IMR-90 (cell line): ENCODE measurements at regions not wholly inside any gene's neighbourhood (a gene's known extent, or its start where the extent isn't known, plus 50 kb on each side); places are given as distances from the start of the nearest gene placed in this dataset.
A peak's percentile ranks its signal among the peaks of the same experiment; 100 is the strongest.

Source experiments
- ATAC-seq: fragments of 200-7000 bp; cut with Tn5 transposase; 2 replicates; pipeline ENCODE4 v1.9.1; 2020; ENCODE audit warnings: low read depth, mild to moderate bottlenecking, moderate library complexity
- BruUV-seq: library from RNA; stranded (reverse); fragments of 400-500 nt; replicated peaks from 2 replicates; lab custom pipeline; 2021; lab: Mats Ljungman, UMichigan
- CTCF ChIA-PET: fragments of 300-600 bp; formaldehyde crosslinking; extraction: SDS; loops from one replicate; lab custom pipeline; 2021; ENCODE audit warnings: antibody characterized with exemption; lab: Yijun Ruan, JAX
- POLR2A ChIA-PET: fragments of 300-600 bp; sonication (Branson Sonifier 250); formaldehyde crosslinking; loops from one replicate; lab custom pipeline; 2022; ENCODE audit warnings: antibody characterized with exemption; ENCODE audit not compliant: unreplicated experiment; lab: Charles Lee
- DNase-seq: peaks from one replicate; pipeline ENCODE4 v3.0.0; 2013
- H2AFZ ChIP-seq: replicated peaks from 2 replicates; pipeline ENCODE3; 2013; ENCODE audit warnings: low read length, mild to moderate bottlenecking; ENCODE audit not compliant: poor library complexity
- H2AK5ac ChIP-seq: 2 replicates; pipeline ENCODE4 v1.6.1; 2013; ENCODE audit warnings: low read depth, low read length, inconsistent platforms
- H2AK9ac ChIP-seq: replicated peaks from 2 replicates; pipeline ENCODE3; 2013; ENCODE audit warnings: mild to moderate bottlenecking, low read depth, low read length, moderate library complexity; ENCODE audit not compliant: poor library complexity
- H2BK120ac ChIP-seq: 2 replicates; pipeline ENCODE4 v1.6.1; 2013; ENCODE audit warnings: low read depth, low read length, inconsistent platforms
- H2BK15ac ChIP-seq: 3 replicates; pipeline ENCODE4 v1.6.1; 2013; ENCODE audit warnings: low read depth, low read length, inconsistent platforms
- H2BK20ac ChIP-seq: 2 replicates; pipeline ENCODE4 v1.6.1; 2013; ENCODE audit warnings: low read depth, mild to moderate bottlenecking, inconsistent platforms, low read length, moderate library complexity
- H2BK5ac ChIP-seq: 2 replicates; pipeline ENCODE4 v1.6.1; 2013; ENCODE audit warnings: mild to moderate bottlenecking, low read depth, low read length, inconsistent platforms; ENCODE audit not compliant: poor library complexity, severe bottlenecking
- H3K14ac ChIP-seq: replicated peaks from 2 replicates; pipeline ENCODE4 v1.6.1; 2013; ENCODE audit warnings: low read depth, low read length, inconsistent platforms
- H3K18ac ChIP-seq: 2 replicates; pipeline ENCODE4 v1.6.1; 2013; ENCODE audit warnings: low read depth, low read length, control low read depth
- H3K23ac ChIP-seq: 2 replicates; pipeline ENCODE4 v1.6.1; 2013; ENCODE audit warnings: low read depth, low read length, inconsistent platforms
- H3K27ac ChIP-seq: 2 replicates; pipeline ENCODE4 v1.5.1; 2013; ENCODE audit warnings: mild to moderate bottlenecking, control low read depth, low read length; ENCODE audit not compliant: insufficient read depth
- H3K27me3 ChIP-seq: 2 replicates; pipeline ENCODE4 v1.6.1; 2013; ENCODE audit warnings: low read length; ENCODE audit not compliant: control insufficient read depth, insufficient read depth
- H3K36me3 ChIP-seq: 2 replicates; pipeline ENCODE4 v1.6.1; 2013; ENCODE audit warnings: low read length, mixed read lengths; ENCODE audit not compliant: control insufficient read depth, insufficient read depth
- H3K4ac ChIP-seq: 2 replicates; pipeline ENCODE4 v1.6.1; 2013; ENCODE audit warnings: low read depth, low read length, inconsistent platforms
- H3K4me1 ChIP-seq: 2 replicates; pipeline ENCODE4 v1.6.1; 2013; ENCODE audit warnings: low read length, mixed read lengths; ENCODE audit not compliant: control insufficient read depth, insufficient read depth
- H3K4me2 ChIP-seq: 2 replicates; pipeline ENCODE4 v1.6.1; 2013; ENCODE audit warnings: low read depth, mild to moderate bottlenecking, control low read depth, low read length, moderate library complexity
- H3K4me3 ChIP-seq: 2 replicates; pipeline ENCODE4 v1.5.1; 2013; ENCODE audit warnings: low read depth, mild to moderate bottlenecking, control low read depth, low read length, moderate library complexity; ENCODE audit not compliant: insufficient read depth
- H3K56ac ChIP-seq: 2 replicates; pipeline ENCODE4 v1.6.1; 2013; ENCODE audit warnings: low read length, inconsistent platforms; ENCODE audit not compliant: insufficient read depth; ENCODE audit errors: extremely low read depth
- H3K79me1 ChIP-seq, 2 experiments: 2 replicates each; pipeline ENCODE4 v1.6.1; 2013; ENCODE audit warnings: low read length in 2 of 2, inconsistent platforms in 1 of 2, low read depth in 1 of 2
- H3K9ac ChIP-seq: 2 replicates; pipeline ENCODE4 v1.6.1; 2013; ENCODE audit warnings: low read depth, low read length, control low read depth
- H3K9me1 ChIP-seq: 2 replicates; pipeline ENCODE4 v1.6.1; 2013; ENCODE audit warnings: low read length, inconsistent platforms; ENCODE audit not compliant: insufficient read depth
- H3K9me3 ChIP-seq: 2 replicates; pipeline ENCODE4 v1.6.1; 2013; ENCODE audit warnings: low read length; ENCODE audit not compliant: control insufficient read depth, insufficient read depth
- H4K20me1 ChIP-seq: 2 replicates; pipeline ENCODE4 v1.6.1; 2013; ENCODE audit warnings: low read length, inconsistent platforms; ENCODE audit not compliant: insufficient read depth
- H4K5ac ChIP-seq: 2 replicates; pipeline ENCODE4 v1.6.1; 2013; ENCODE audit warnings: mild to moderate bottlenecking, low read depth, low read length, control low read depth
- H4K8ac ChIP-seq, 2 experiments: 2 replicates each; pipeline ENCODE4 v1.6.1; 2013; ENCODE audit warnings: low read depth in 2 of 2, low read length in 2 of 2, control low read depth in 1 of 2, inconsistent platforms in 1 of 2
- H4K91ac ChIP-seq: 2 replicates; pipeline ENCODE4 v1.6.1; 2013; ENCODE audit warnings: low read depth, low read length, inconsistent platforms; ENCODE audit not compliant: insufficient read depth
- FOS ChIP-seq: fragments of 150-350 bp; IDR thresholded peaks from 2 replicates; pipeline ENCODE4 v1.6.1; 2016; ENCODE audit warnings: low read depth, low read length
- WGBS, 2 experiments: methylation state at CpG; one replicate each; pipeline versions ENCODE4 v1.1.5 to v1.1.7; 2013; ENCODE audit warnings: missing lambda C conversion rate in 2 of 2; ENCODE audit not compliant: insufficient read length in 1 of 2; ENCODE audit errors: extremely low coverage in 2 of 2; 5-methylcytosine and 5-hydroxymethylcytosine counted together
- dilution Hi-C: fragments of 300-500 bp; cut with HindIII; formaldehyde crosslinking; loops from one replicate; pipeline ENCODE4 v1.14.3; 2018; ENCODE audit warnings: low sequenced_read_pairs; ENCODE audit not compliant: unreplicated experiment
- in situ Hi-C: fragments of 300-500 bp; cut with MboI; formaldehyde crosslinking; loops from 3 replicates; pipeline ENCODE4 v1.14.3; 2019; ENCODE audit warnings: low sequenced_read_pairs, inconsistent platforms, mixed read lengths
- intact Hi-C: fragments of 100-400 bp; cut with micrococcal nuclease; formaldehyde crosslinking; loops from 2 replicates; pipeline ENCODE4 v1.10.0; 2022
- TF ChIP-seq, protein P1 (sequence below): fragments of 150-350 bp; IDR thresholded peaks from 2 replicates; pipeline ENCODE4 v1.6.1; 2016; ENCODE audit warnings: low read depth, mild to moderate bottlenecking, low read length, moderate library complexity, borderline replicate concordance

DNA sequence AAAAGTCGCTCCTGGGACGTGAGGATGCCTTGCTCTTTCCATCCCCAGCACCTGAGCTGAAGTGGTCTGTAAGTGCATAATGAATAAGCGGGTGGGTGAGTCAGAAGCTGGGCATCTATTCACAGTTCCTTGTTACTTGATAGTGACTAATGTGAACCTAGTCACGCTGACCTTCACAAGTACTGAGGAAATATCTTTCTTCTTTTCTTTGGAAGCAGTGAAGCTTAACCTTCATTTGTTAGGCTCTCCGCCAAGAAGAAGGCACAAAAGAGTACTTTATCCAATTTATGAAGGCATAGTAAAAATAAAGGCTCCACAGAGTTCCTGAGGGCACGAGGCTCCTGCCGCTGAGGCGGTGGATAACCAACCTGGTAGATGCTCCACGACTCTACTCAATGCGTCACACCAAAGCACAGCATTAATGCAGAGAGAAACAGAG is 475.7 kb upstream of the SLIT2 start:
- WGBS, 2 experiments = no CpG with 5 or more reads among the region's 10 CpGs
- Histone ChIP-seq H2AK9ac (no peak overlapping the region), H3K56ac (no peak overlapping the region), H3K36me3 (no peaks in the 10 kb centered on the region), H4K5ac (no peak overlapping the region), H3K27ac (no peak overlapping the region), H3K9ac (no peak overlapping the region), H3K27me3 (no peaks in the 10 kb centered on the region), H4K8ac (no peak overlapping the region), H3K4me1 (no peaks in the 10 kb centered on the region), H3K4ac (no peak overlapping the region), H2BK20ac (0 out of 2 replicates have a peak overlapping the region, but pooled peaks have one; percentile 21), H3K23ac (no peak overlapping the region), H3K4me2 (no peak overlapping the region), H3K79me1 (no peaks in the 10 kb centered on the region), H3K9me1 (no peaks in the 10 kb centered on the region), H2AFZ (no peak overlapping the region), H2AK5ac (no peak overlapping the region), H4K91ac (no peak overlapping the region), H3K18ac (no peak overlapping the region), H3K4me3 (no peak overlapping the region), H4K20me1 (no peaks in the 10 kb centered on the region), H3K14ac (no peak overlapping the region), H3K9me3 (no peaks in the 10 kb centered on the region), H2BK15ac (no peak overlapping the region), H2BK5ac (no peak overlapping the region), H2BK120ac (0 out of 2 replicates have a peak overlapping the region, but pooled peaks have one; percentile 16)
- peak; percentile 81 for DNase-seq
- ChIA-PET POLR2A (no interaction called here), CTCF (no interaction called here)
- peak; percentile 50 for ATAC-seq
- TF ChIP-seq, protein P1, sequence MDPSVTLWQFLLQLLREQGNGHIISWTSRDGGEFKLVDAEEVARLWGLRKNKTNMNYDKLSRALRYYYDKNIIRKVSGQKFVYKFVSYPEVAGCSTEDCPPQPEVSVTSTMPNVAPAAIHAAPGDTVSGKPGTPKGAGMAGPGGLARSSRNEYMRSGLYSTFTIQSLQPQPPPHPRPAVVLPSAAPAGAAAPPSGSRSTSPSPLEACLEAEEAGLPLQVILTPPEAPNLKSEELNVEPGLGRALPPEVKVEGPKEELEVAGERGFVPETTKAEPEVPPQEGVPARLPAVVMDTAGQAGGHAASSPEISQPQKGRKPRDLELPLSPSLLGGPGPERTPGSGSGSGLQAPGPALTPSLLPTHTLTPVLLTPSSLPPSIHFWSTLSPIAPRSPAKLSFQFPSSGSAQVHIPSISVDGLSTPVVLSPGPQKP = no peak
- 0 out of 2 replicates have a peak, but pooled peaks have one; percentile 18 for TF ChIP-seq FOS
- in situ Hi-C loops = no loop called here
- intact Hi-C loops = no loop called here
- BruUV-seq = no TSS peak
- dilution Hi-C loops = no loop called here
